HG03097 (cell line): ENCODE measurements at regions not wholly inside any gene's neighbourhood (a gene's known extent, or its start where the extent isn't known, plus 50 kb on each side); places are given as distances from the start of the nearest gene placed in this dataset.
"Not testable (repeated sequence)": the region's sequence is repeated elsewhere in the genome, so short reads cannot be mapped to it uniquely, and the experiment has no call there.

ENCODE experiments used
- ATAC-seq: cut with Tn5 transposase; IDR thresholded peaks from one replicate; pipeline ENCODE4 v1.9.1; 2021; ENCODE audit not compliant: unreplicated experiment, low FRiP score

GRCh38 chr4:112708772-112709171 is 71.8 kb downstream of the LARP7 start:
- no peak for ATAC-seq

DNA sequence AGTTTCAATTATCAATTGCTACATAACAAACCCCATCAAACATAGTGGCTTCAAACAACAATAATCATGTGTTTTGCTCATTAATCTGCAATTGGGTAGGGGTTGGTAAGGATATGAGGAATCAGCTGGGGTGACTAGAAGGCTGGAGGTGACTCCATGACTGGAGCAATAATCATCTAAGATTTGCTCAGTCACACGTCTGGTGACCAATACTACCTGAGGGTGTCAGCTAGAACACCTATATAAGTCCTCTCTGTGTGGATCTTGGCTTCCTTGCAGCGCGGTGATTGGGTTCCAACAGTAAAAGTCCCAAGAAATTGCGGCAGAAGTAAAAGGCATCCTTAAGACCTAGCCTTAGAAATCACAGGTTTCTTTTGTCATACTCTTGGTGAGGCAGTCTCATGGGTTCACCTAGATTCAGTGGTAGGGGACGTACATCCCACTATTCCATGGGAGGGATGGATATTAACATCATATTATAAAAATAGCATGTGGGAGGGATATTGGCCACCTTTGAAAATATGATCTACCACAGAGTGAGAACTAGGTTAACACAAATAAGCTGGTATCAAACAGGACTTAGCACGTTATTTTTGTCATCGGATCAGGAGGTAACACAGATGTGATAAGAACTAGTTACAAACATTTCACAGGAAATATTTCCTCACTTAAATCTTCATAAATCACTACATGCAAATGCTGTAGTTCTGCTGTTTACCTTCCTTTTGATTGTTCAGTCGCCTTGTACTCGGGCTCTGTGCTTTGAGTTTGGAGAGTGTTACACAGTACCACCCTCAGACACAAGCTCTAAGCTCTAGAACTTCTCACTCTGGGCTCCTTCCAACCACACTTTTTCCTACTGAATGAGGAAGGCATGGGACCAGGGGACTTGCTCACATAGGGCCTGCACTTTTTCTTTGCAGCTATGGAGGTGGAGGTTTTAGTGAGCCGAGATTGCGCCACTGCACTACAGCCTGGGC is 78.3 kb downstream of the LARP7 start:
- ATAC-seq = no peak

DNA sequence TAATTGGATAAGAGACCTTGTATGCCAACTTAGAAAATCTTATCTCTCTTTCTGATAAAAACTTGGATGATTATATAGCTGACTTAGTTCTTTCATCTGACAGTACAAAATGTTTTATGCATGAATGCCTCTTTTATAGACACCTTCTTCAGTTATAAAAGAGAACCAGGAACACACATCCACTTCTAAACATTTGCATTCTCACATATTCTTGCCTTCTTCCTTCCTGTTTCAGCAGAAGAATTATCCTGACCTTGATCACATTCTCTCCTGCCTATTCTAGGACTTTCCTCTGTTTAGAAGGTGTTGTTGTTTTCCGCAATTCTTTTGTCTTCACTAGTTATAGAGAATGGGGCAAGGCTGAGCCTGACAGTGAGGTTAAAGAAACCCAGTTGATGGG is 80.9 kb downstream of the LARP7 start:
- ATAC-seq = no peak

GRCh38 chr4:112721627-112722026 is 84.7 kb downstream of the LARP7 start:
- no peak for ATAC-seq

GRCh38 chr4:112726041-112726440 is 89.1 kb downstream of the LARP7 start:
- no peak for ATAC-seq

DNA sequence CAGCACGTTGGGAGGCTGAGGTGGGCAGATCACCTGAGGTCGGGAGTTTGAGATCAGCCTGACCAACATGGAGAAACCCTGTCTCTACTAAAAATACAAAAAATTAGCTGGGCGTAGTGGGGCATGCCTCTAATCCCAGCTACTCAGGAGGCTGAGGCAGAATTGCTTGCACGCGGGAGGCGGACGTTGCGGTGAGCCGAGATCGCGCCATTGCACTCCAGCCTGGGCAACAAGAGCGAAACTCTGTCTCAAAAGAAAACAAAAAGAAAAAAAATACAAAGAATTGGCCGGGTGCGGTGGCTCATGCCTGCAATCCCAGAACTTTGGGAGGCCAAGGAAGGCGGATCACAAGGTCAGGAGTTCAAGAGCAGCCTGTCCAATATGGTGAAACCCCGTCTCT is 90.8 kb downstream of the LARP7 start:
- not testable (repeated sequence) for ATAC-seq

- no peak for ATAC-seq
Observed at GRCh38 chr4:112731715-112732114, 94.8 kb downstream of the LARP7 start.

DNA sequence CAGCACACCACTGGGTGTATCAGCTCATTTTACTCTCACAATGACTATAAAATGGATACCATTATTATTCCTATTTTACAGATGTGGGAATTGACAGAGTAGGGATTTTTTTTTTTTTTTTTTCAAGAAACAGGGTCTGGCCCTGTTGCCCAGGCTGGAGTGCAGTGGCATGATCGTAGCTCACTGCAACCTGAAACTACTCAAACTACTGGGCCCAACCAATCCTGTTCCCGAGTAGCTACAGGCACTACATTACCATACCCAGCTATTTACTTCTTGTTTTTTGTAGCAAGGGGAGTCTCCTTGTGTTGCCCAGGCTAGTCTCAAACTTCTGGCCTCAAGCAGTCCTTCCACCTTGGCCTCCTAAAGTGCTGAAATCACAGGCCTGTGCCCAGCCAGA is 95.2 kb downstream of the LARP7 start:
- ATAC-seq = no peak

DNA sequence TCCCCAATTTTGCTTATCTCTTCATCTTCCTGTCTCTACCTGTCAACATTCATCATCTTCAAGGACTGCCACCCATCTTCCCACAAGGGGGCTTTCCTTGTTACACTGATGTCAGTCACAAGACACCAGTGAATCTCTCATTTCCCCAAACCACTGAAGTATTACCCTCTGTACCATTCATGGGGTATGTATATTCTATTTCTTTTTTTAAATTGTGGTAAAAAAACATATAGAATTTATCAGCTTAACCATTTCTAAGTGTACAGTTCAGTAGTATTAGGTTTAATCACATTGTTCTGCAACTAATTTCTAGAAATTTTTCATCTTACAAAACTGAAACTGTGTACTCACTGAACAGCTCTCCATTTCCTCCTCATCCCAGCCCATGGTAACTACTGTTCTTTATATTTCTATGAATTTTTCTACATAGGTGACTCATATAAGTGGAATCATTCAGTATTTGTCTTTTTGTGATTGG is 98.6 kb downstream of the LARP7 start:
- ATAC-seq = peak; percentile 81

- ATAC-seq = no peak
Observed at GRCh38 chr4:112736718-112737135, 99.8 kb downstream of the LARP7 start.

GRCh38 chr4:112739442-112739841 is 102.5 kb downstream of the LARP7 start:
- no peak for ATAC-seq

DNA sequence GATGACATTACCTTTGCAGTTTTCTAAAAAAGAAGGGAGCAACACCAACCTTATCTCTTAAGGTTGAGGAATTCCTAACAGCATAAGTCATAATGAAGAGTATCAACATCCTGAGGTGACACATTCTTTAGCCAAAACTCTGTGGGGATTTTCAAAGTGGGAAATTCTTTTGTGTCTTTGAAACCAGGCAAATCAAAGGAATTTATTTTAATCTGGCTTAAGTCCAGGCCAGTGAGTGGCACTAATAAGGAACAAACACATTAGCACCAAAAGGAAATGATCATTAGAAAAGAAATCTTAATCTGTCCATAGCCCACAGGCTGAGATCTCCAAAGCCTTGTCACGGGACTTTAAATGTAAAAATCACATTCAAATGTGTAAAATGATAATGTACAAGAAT is 110.1 kb downstream of the LARP7 start:
- no peak for ATAC-seq

DNA sequence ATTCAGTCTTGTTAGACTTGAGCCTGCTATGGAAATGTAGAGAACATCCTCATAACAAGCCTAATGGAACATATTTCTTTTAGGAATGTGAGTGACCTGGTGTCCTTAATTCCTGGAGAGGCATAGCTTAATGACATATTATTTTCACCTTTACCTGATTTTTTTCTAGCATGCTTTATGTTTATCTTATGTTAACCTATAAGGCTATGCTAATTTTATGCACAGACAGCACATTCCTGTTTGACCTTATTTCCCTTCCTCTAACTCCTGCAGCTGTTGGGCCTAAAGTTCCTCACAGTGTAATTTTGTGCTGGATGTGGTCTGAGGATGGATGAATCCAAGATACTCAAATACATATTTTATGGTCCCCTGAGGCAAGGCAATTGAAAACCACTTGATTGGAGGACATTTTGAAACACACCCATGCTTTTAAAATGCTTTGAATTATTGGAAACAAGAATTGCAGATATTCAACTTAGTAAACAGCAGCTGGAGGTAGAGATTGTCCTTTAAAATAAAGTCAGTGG is 111.5 kb downstream of the LARP7 start:
- no peak for ATAC-seq

GRCh38 chr4:112750749-112751148 is 113.8 kb downstream of the LARP7 start:
- not testable (repeated sequence) for ATAC-seq

DNA sequence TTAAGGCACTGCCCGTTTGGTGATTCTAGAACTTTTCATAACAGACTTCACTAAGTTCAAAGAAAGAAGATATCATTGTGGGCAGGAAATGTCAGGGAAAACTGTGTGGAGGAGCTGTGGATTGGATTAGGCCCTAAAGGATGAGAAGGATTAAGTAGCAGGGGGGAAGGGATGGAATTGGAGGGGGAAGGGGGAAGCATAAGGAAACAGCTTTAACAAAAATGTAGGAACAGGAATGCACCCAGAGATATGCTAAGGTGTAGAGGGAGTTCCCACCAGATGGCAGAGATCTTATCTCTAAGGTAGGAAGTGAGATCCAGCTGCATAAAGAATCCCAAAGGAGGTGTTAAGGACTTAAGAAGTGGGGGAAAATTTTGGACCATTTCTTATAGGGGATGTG is 114.5 kb downstream of the LARP7 start:
- ATAC-seq = no peak

- no peak for ATAC-seq
Observed at GRCh38 chr4:112752061-112752460, 115.1 kb downstream of the LARP7 start.

DNA sequence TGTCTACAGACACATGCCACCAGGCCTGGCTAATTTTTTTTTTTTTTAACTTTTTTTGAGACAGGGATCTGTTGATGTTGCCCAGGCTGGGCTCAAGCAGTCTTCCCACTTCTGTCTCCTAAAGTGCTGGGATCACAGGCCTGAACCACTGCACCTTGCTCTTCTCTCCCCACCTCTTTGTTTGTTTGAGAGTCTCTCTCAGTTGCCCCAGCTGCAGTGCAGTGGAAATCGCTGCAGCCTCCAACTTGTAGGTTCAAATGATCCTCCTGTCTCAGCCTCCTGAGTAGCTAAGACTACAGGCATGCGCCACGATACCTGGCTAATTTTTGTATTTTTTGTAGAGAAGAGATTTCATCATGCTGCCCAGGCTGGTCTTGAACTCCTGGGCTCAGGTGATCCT is 115.6 kb downstream of the LARP7 start:
- ATAC-seq = no peak

DNA sequence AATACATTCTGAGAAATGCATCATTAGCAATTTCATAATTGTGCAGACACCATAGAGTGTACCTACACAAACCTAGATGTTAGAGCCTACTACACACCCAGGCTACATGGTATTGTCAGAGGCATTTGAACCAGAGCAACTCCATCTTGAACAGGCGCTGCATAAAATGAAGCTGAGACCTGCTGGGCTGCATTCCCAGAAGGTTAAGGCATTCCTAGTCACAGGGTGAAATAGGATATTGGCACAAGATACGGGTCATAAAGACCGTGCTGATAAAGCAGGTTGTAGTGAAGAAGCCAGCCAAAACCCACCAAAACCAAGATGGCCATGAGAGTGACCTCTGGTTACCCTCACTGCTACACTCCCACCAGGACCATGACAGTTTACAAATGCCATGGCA is 116.4 kb downstream of the LARP7 start:
- no peak for ATAC-seq

DNA sequence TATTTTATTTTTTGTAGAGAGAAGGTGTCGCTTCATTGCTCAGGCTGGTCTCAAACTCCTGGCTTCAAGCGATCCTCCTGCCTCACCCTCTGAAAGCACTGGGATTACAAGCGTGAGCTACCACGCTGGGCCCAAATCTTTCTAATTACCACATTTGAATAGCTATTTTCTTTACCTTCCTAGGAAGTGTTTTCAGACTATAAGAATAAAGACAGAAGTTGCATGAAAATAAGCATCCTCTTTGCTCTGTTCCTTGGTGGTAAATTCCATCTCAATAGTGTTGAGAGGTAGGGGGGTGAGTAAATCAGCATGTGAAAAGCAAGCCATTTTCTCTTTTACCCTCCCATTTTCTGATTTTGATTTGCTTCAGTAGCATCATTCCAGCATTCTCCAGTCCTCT is 122.4 kb downstream of the LARP7 start:
- no peak for ATAC-seq

DNA sequence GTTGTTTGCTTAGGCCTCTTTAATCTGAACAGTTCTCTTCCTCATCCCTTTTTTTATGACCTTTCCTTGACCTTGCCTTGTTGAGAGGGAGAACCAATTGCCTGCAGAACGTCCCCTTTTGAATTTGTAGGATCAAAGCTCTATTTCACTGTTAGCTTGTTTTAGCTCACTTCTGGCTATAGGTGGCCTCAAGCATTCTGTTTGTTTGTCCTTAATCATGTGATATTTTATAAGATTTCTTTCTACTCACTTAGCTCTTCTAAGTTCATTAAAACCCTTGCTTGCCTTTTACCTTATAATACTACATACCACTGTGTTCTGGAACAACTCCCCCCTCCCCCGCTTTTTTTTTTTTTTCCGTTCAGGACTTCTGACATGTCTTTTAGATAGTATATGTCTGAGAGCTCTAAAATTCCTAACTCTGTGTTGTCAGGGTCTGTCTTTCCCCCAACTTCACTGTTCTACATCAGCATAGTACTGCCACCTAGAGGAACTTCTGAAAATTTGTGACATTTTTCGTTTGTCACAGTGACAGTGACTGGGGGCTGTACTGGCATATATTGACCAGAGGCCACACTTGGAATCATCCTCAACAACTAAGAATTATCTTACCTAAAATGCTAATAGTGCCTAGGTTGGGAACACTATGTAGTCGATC is 128.5 kb downstream of the LARP7 start:
- ATAC-seq = no peak

DNA sequence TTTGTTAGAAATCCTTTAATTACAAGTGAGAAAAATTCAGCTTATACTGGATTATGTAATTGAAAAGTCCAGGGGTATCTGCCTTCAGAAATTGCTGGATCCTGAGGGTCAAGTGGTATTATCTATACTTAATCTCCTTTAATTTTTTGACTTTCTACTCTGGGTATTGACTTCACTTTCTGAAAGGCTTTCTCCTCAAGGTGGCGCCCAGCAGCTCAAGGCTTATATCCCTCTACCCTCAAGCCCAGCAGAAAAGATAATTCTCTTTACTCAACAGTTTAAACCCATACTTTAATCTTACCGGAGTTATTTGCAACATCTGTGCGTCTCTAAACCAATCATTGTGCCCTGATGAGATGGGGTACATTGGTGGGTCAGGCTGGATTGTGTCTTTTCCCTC is 129.5 kb downstream of the LARP7 start:
- ATAC-seq = no peak
